ENCODE measurements at regions not wholly inside any gene's neighbourhood (a gene's known extent, or its start where the extent isn't known, plus 50 kb on each side); places are given as distances from the start of the nearest gene placed in this dataset.
"Not testable (repeated sequence)": the region's sequence is repeated elsewhere in the genome, so short reads cannot be mapped to it uniquely, and the experiment has no call there.

GRCh38 chrY:10627116-10627515, 1099.4 kb downstream of the TSPY10 start:
- peak; percentile 15 to 85 (median 44) for DNase-seq

GRCh38 chrY:10648813-10649212, 1121.1 kb downstream of the TSPY10 start:
- not testable (repeated sequence) for DNase-seq

GRCh38 chrY:10657120-10657519, 1129.4 kb downstream of the TSPY10 start:
- DNase-seq = not testable (repeated sequence)

- no peak for DNase-seq
Measured at GRCh38 chrY:10666785-10667184, 1139.1 kb downstream of the TSPY10 start.

GRCh38 chrY:10686414-10686813, 1158.7 kb downstream of the TSPY10 start:
- no peak for DNase-seq

All from suppressor macrophage (primary cell).